Gastrocnemius medialis (tissue), 4 donors: ENCODE measurements at regions not wholly inside any gene's neighbourhood (a gene's known extent, or its start where the extent isn't known, plus 50 kb on each side); places are given as distances from the start of the nearest gene placed in this dataset.

Experiments used
- ATAC-seq, 2 donors: fragments of 150-250 bp; one replicate each; pipeline ENCODE4 v1.9.1; 2016
- DNase-seq, 2 donors: peaks; one replicate each; pipeline ENCODE4 v3.0.0-alpha.2; 2019
- H3K27ac ChIP-seq, 4 donors: fragments of 200-600 bp; sonication (generic); 1 replicate in 1 of 4; 2 replicates in 3 of 4; pipeline ENCODE4 v1.5.1; 2016 to 2018; ENCODE audit warnings: mild to moderate bottlenecking in 2 of 4, moderate library complexity in 1 of 4
- H3K27me3 ChIP-seq, 3 donors: fragments of 200-600 bp; sonication (generic) in 2 of 3; 1 replicate in 1 of 3; 2 replicates in 2 of 3; pipeline versions ENCODE4 v1.5.1 to v1.6.0; 2016 to 2019; ENCODE audit warnings: mild to moderate bottlenecking in 1 of 3, moderate library complexity in 1 of 3
- H3K36me3 ChIP-seq, 2 donors: fragments of 200-600 bp; sonication (generic) in 1 of 2; one replicate each; pipeline ENCODE4 v1.5.1; 2017 to 2018
- H3K4me1 ChIP-seq, 2 donors: fragments of 200-600 bp; sonication (generic) in 1 of 2; one replicate each; pipeline ENCODE4 v1.5.1; 2016 to 2017; ENCODE audit warnings: mild to moderate bottlenecking in 2 of 2
- H3K4me3 ChIP-seq, 4 donors: fragments of 200-600 bp; sonication (generic) in 3 of 4; 1 replicate in 1 of 4; 2 replicates in 3 of 4; pipeline ENCODE4 v1.5.1; 2016 to 2019; ENCODE audit warnings: mild to moderate bottlenecking in 2 of 4
- H3K9me3 ChIP-seq, 3 donors: fragments of 200-600 bp; sonication (generic) in 2 of 3; 1 replicate in 1 of 3; 2 replicates in 2 of 3; pipeline ENCODE4 v1.5.1; 2016 to 2019
- CTCF ChIP-seq, 5 experiments: fragments of 450-650 bp in 3 of 5; fragments of 200-600 bp in 2 of 5; sonication (generic) in 2 of 5; IDR thresholded peaks in 4 of 5; conservative IDR thresholded peaks in 1 of 5; 1 replicate in 4 of 5; 2 replicates in 1 of 5; pipeline ENCODE4 v1.5.1; 2016 to 2019; ENCODE audit warnings: antibody characterized with exemption in 5 of 5, mild to moderate bottlenecking in 3 of 5, moderate library complexity in 3 of 5
- POLR2A ChIP-seq, 2 donors: fragments of 450-650 bp; IDR thresholded peaks; one replicate each; pipeline ENCODE4 v1.6.1; 2017; ENCODE audit warnings: antibody characterized with exemption in 2 of 2, mild to moderate bottlenecking in 2 of 2, moderate library complexity in 2 of 2
- in situ Hi-C, 4 donors: fragments of 200-750 bp; cut with MboI; loops; one replicate each; pipeline versions ENCODE4 v1.15.0 to v1.8.0; 2017; ENCODE audit warnings: low sequenced_read_pairs in 4 of 4
- intact Hi-C: fragments of 100-400 bp; cut with DNase I; formaldehyde crosslinking; loops from one replicate; pipeline ENCODE4 v1.15.1; 2023; ENCODE audit warnings: low total_unique reads

GRCh38 chr20:9920866-9921265 lies 82.0 kb upstream of the PAK5 start:
- ATAC-seq (no peak), DNase-seq (no peak)
- Histone ChIP-seq H3K27me3 (no peaks in the 10 kb centered on the region), H3K36me3 (no peaks in the 10 kb centered on the region), H3K27ac (no peak overlapping the region), H3K9me3 (no peaks in the 10 kb centered on the region), H3K4me3 (no peak overlapping the region), H3K4me1 (no peaks in the 10 kb centered on the region)
- in situ Hi-C loops, result loop anchor here in 1 of 4 donors (25.0 kb wide), 2 partner anchors 309 to 509 kb away; no protein-coding TSS in a partner anchor
- no peak for TF ChIP-seq POLR2A (IDR thresholded peaks at IDR 0.05)
- no peak for TF ChIP-seq CTCF (IDR thresholded peaks at IDR 0.05 in 4 of 5, conservative IDR thresholded peaks at IDR 0.05 in 1 of 5)
- intact Hi-C loops, result no loop called here

GRCh38 chr20:9919271-9920014 lies 80.6 kb upstream of the PAK5 start:
- intact Hi-C loops, result no loop called here
- ATAC-seq, result no peak
- in situ Hi-C loops, result loop anchor here in 2 of 4 donors (10.0 to 25.0 kb wide), 3 partner anchors 305 to 507 kb away; no protein-coding TSS in a partner anchor
- Histone ChIP-seq H3K27ac (no peak overlapping the region), H3K36me3 (no peaks in the 10 kb centered on the region), H3K4me1 (no peaks in the 10 kb centered on the region), H3K27me3 (no peaks in the 10 kb centered on the region), H3K9me3 (no peaks in the 10 kb centered on the region), H3K4me3 (no peak overlapping the region)
- DNase-seq, result no peak
- TF ChIP-seq CTCF (IDR thresholded peaks at IDR 0.05 in 4 of 5, conservative IDR thresholded peaks at IDR 0.05 in 1 of 5) (no peak), POLR2A (IDR thresholded peaks at IDR 0.05) (no peak)

- Histone ChIP-seq H3K4me1 (no peaks in the 10 kb centered on the region), H3K4me3 (no peak overlapping the region), H3K27ac (no peak overlapping the region), H3K36me3 (no peaks in the 10 kb centered on the region), H3K9me3 (no peaks in the 10 kb centered on the region), H3K27me3 (no peaks in the 10 kb centered on the region)
- intact Hi-C loops (no loop called here), in situ Hi-C loops (loop anchor here in 2 of 4 donors (10.0 to 25.0 kb wide), 3 partner anchors 304 to 506 kb away; no protein-coding TSS in a partner anchor)
- no peak for ATAC-seq
- TF ChIP-seq POLR2A (IDR thresholded peaks at IDR 0.05) (no peak), CTCF (IDR thresholded peaks at IDR 0.05 in 4 of 5, conservative IDR thresholded peaks at IDR 0.05 in 1 of 5) (no peak)
- DNase-seq, result no peak
Observed at GRCh38 chr20:9918348-9918747, 79.5 kb upstream of the PAK5 start.

GRCh38 chr20:9916761-9917160 lies 77.9 kb upstream of the PAK5 start:
- no peak for TF ChIP-seq POLR2A (IDR thresholded peaks at IDR 0.05)
- TF ChIP-seq CTCF (IDR thresholded peaks at IDR 0.05 in 4 of 5, conservative IDR thresholded peaks at IDR 0.05 in 1 of 5), result no peak
- intact Hi-C loops (no loop called here), in situ Hi-C loops (loop anchor here in 2 of 4 donors (10.0 to 25.0 kb wide), 3 partner anchors 302 to 504 kb away; no protein-coding TSS in a partner anchor)
- no peak overlapping the region for H3K27ac ChIP-seq
- ATAC-seq (no peak), DNase-seq (no peak)
- no peak overlapping the region for H3K4me3 ChIP-seq
- H3K4me1 ChIP-seq, result no peaks in the 10 kb centered on the region
- H3K9me3 ChIP-seq, result no peaks in the 10 kb centered on the region
- no peaks in the 10 kb centered on the region for H3K36me3 ChIP-seq
- H3K27me3 ChIP-seq, result peaks cover 0 to 3% (median 0%) of the 10 kb centered on the region in 3 donors
